GM21447 (cell line): ENCODE measurements at regions not wholly inside any gene's neighbourhood (a gene's known extent, or its start where the extent isn't known, plus 50 kb on each side); places are given as distances from the start of the nearest gene placed in this dataset.
"Not testable (repeated sequence)": the region's sequence is repeated elsewhere in the genome, so short reads cannot be mapped to it uniquely, and the experiment has no call there.

Experiments
- ATAC-seq: cut with Tn5 transposase; IDR thresholded peaks from one replicate; pipeline ENCODE4 v1.9.1; 2021; ENCODE audit not compliant: unreplicated experiment

- not testable (repeated sequence) for ATAC-seq
These were observed 1734.9 kb downstream of the SLITRK5 start for GRCh38 chr13:89406096-89406495.

DNA sequence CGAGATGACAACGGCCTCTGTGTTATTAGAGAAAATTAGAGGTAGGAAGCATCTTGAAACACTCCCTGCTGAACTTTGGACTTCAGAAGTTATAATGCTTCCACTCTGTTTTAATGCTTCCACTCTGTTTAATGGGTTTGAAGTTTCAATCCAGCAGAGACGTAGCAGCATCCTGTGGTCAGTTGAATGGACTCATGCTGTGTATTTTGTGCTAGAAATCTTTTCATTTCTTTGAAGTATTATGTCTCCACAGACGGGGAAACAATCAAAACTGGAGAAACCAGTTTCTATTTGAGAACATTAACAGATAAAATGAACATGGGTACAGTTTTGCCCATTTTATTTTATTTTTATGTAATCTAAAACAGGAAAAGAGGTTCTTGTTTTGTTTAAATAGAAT, 1736.2 kb downstream of the SLITRK5 start:
- ATAC-seq, result no peak

DNA sequence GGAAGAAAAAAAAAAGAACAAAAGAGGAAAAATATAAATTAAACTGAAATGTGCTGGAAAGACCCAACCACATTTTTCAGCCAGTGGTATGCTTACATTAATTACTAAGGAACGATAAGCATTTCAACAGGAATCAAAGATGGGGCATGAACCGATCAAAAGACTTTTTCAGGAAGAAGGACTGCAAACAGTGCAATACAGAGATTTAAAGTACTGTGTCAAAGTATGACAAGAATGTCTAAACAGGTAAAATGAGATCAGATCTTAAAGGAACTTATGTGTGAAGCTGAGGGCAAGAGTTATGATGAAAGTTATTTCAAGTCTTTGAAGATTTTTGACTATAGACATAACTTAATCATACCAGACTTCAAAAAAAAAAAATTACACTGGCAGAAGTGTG, 1761.8 kb downstream of the SLITRK5 start:
- ATAC-seq, result no peak

DNA sequence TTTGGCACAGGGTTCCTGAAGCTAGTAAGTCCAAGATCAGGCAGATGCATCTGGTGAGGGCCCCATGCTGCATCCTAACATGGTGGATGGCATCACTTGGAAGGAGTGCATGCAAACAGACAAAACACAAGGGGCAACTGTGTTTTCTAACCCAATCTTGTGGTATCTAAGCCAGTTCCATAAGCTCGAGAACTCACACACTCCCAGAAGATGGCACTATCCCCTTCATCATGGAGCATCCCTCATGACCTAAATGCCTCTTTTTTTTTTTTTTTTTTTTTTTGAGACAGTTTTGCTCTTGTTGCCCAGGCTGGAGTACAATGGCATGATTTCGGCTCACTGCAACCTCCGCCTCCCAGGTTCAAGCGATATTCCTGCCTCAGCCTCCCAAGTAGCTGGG, 1763.5 kb downstream of the SLITRK5 start:
- not testable (repeated sequence) for ATAC-seq

- ATAC-seq, result no peak
These were observed 1783.5 kb downstream of the SLITRK5 start for GRCh38 chr13:89454681-89455080.

- no peak for ATAC-seq
These were observed 1784.1 kb downstream of the SLITRK5 start for GRCh38 chr13:89455225-89455624.

- ATAC-seq, result no peak
These were observed 1784.6 kb downstream of the SLITRK5 start for GRCh38 chr13:89455741-89456140.

DNA sequence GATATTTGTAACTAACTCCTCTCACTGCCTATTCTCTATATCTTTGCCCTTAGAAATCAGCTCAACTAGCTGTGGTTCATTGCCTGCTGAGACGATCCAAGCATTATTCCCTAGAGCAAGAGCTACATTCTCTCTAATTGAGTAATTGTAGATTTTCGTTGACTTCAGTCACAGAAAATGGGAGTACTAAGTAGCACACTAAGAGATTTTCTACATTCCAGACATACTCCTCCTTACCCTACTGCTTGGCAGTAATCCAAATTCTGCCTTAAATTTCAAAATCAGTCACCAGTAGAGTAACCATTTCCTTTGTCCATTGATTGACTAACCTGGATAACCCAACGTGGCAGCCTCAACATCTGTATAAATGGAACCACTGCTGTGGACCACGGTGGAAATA, 1786.8 kb downstream of the SLITRK5 start:
- no peak for ATAC-seq

DNA sequence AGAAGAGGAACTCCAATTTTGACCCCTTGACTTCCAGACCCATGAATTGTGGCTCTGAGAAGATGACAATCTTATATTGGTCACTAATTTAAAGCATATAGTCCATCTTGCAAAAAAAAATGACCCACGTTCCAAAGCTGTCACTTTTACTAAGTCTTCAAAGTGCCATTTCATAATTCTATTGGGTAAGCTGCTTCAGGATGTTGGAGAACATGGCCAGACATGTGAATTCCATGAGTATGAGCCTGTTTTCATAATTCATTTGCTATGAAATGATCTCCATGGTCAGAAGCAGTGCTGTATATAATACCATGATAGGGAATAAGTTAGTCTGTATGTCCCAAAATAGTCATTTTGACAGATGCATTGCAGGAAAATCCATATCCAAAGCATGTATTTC, 1787.3 kb downstream of the SLITRK5 start:
- no peak for ATAC-seq

DNA sequence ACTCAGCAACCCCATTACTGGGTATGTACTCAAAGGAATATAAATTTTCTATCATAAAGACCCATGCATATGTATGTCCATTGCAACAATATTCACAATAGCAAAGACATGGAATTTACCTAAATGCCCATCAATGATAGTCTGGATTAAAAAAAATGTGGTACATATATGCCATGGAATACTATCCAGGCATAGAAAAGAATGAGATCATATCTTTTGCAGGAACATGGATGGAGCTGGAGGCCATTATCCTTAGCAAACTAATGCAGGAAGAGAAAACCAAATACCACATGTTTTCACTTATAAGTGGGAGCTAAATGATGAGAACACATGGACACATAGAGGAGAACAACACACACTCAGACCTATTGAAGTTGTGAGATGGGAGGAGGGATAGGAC, 1789.7 kb downstream of the SLITRK5 start:
- not testable (repeated sequence) for ATAC-seq

GRCh38 chr13:89465366-89465765, 1794.2 kb downstream of the SLITRK5 start:
- no peak for ATAC-seq

DNA sequence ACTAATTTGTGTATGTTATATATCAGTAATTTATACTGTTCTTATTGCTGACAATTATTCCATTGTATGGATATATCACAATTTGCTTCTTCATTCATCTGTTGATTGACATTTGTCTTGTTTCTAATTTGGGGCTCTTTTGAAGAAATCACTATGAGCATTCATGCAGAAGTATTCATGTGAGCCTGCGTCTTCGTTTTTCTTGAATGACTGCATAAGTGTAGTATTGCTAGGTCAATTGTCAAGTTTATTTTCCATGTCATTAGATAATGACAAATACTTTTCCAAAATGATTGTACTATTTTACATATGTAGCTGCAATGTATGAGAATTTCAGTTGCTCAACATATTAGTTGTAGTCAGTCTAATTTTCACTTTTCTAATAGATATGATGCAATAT, 1796.9 kb downstream of the SLITRK5 start:
- ATAC-seq, result no peak

DNA sequence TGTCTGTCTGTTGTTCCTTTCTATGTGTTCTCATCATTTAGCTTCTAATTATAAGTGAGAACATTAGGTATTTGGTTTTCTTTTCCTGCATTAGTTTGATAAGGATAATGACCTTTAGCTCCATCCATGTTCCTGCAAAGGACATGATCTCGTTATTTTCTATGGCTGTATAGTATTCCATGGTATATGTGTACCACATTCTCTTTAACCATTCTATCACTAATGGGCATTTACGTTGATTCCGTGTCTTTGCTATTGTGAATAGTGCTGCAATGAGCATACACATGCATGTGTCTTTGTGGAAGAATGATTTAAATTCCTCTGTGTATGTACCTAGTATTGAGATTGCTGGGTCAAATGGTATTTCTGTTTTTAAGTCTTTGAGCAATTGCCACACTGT, 1799.7 kb downstream of the SLITRK5 start:
- ATAC-seq, result no peak

- no peak for ATAC-seq
These were observed 1803.3 kb downstream of the SLITRK5 start for GRCh38 chr13:89474432-89474831.

GRCh38 chr13:89486065-89486464, 1814.9 kb downstream of the SLITRK5 start:
- no peak for ATAC-seq

GRCh38 chr13:89486709-89487108, 1815.5 kb downstream of the SLITRK5 start:
- no peak for ATAC-seq

DNA sequence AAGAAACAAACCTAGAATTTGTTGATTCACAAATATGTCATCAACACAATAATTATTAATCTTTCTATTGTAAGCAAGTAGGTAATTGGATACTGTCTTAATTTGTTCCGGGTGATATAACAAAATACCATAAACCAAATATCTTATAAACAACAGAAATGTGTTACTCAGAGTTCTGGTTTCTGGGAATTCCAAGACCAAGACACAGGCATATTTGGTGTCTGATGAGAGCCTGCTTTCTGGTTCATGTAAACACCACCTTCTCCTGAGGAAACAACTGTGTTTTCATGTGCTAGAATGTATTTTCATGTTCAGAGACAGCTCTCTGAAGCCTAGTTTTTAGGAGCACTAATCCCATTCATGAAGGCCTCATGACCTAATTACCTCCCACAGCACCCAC, 1819.5 kb downstream of the SLITRK5 start:
- ATAC-seq, result no peak

- no peak for ATAC-seq
These were observed 1825.3 kb downstream of the SLITRK5 start for GRCh38 chr13:89496478-89496877.

DNA sequence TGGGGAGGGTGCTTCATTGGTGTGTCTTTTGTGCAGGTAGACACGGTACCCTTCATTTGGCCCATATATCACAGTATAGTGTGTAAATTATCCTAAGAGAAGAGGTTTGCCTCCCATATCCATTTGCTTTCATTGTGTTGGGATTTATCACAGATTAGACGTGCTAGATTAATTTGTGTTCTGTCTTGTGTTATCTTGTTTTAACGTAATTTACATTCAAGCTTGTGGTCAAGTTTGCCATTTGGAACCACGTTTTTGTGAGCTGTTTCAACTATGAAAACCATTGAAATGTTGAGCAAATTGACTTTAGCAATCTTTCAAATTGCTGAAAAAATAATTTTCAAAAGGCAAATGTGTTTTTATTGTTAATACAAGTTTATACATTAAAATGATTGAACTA, 1826.5 kb downstream of the SLITRK5 start:
- no peak for ATAC-seq

- ATAC-seq, result no peak
These were observed 1831.1 kb downstream of the SLITRK5 start for GRCh38 chr13:89502286-89502685.

- no peak for ATAC-seq
These were observed 1832.8 kb upstream of the MIR17HG start for GRCh38 chr13:89514534-89515312.

GRCh38 chr13:89515948-89516347, 1831.5 kb upstream of the MIR17HG start:
- ATAC-seq, result no peak
